Pancreas (tissue), 10 donors: ENCODE measurements at regions not wholly inside any gene's neighbourhood (a gene's known extent, or its start where the extent isn't known, plus 50 kb on each side); places are given as distances from the start of the nearest gene placed in this dataset.
A peak's percentile ranks its signal among the peaks of the same experiment; 100 is the strongest.

Experiments used
- ATAC-seq, 4 donors: fragments of 200-7000 bp; cut with Tn5 transposase; one replicate each; pipeline versions ENCODE4 v1.8.0 to v1.9.1; 2020; ENCODE audit warnings: mild to moderate bottlenecking in 4 of 4, moderate library complexity in 4 of 4
- DNase-seq, 6 donors: peaks; one replicate each; pipeline ENCODE4 v3.0.0-alpha.2; 2020
- FAIRE-seq: peaks from 2 replicates; lab custom pipeline; 2012; peaks lifted over from hg19 to GRCh38; lab: Jason Lieb, UNC
- H3K27ac ChIP-seq, 4 donors: fragments of 200-600 bp; sonication (generic); 1 replicate in 3 of 4; 2 replicates in 1 of 4; pipeline versions ENCODE4 v1.5.0 to v1.8.0; 2020
- H3K27me3 ChIP-seq, 4 donors: fragments of 200-600 bp; one replicate each; pipeline ENCODE4 v1.8.0; 2021
- H3K36me3 ChIP-seq, 3 donors: fragments of 200-600 bp; sonication (generic) in 1 of 3; one replicate each; pipeline versions ENCODE4 v1.5.0 to v1.8.0; 2020 to 2021
- H3K4me1 ChIP-seq, 3 donors: fragments of 200-600 bp; one replicate each; pipeline ENCODE4 v1.8.0; 2021
- H3K4me3 ChIP-seq, 4 donors: fragments of 200-600 bp; sonication (generic) in 2 of 4; one replicate each; pipeline versions ENCODE4 v1.5.0 to v1.8.0; 2020 to 2021
- H3K9me3 ChIP-seq, 4 donors: fragments of 200-600 bp; one replicate each; pipeline ENCODE4 v1.8.0; 2021
- CTCF ChIP-seq, 4 donors: fragments of 200-600 bp; sonication (generic) in 3 of 4; IDR thresholded peaks; one replicate each; pipeline versions ENCODE4 v1.5.0 to v1.8.0; 2021; ENCODE audit warnings: antibody characterized with exemption in 4 of 4
- WGBS, 2 donors: extraction: QIAGEN DNeasy Blood & Tissue Kit; methylation state at CpG; one replicate each; pipeline ENCODE4 v1.1.7; 2013; 5-methylcytosine and 5-hydroxymethylcytosine counted together
- intact Hi-C, 3 donors: fragments of 100-400 bp; cut with DNase I; formaldehyde crosslinking; loops; one replicate each; pipeline versions ENCODE4 v1.11.1 to v1.14.2; 2022
- donor health status: healthy with polysubstance abuse.
- donor health status: DM: no; HTN: no; CAD: no; lungs with moderate emphysema.
- donor health status: DM: no; HTN: no; CAD: no.
- donor health status: control.
- donor health status: control.
- donor health status: Bipolar disorder and iron deficiency.
- donor health status: DM: yes; HTN: yes; CAD: no.
- donor health status: DM: no; HTN: no; CAD: no.
- donor health status: DM: no; HTN: no; CAD: no.
- donor health status: DM: yes; HTN: yes; CAD: no.

DNA sequence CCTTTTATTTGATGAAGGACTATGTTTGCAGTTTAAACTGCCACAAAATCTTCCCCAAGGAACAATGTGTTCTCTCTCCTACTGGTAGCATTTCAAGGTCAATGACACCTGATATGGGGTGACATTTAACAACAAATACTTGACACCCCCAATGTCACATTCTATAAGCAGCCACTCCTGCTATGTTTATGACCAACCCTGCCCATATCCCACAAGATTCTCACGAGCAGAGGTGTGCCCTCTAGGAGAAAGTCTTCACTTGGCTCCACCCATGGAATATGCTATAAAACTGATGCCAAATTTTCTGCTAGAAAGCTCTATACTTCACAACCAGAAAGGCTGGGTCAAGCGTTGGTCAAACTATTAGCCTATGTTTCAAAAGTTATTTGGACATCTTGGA is 105.6 kb upstream of the ARID2 start:
- Histone ChIP-seq H3K4me3 (no peak overlapping the region), H3K36me3 (no peaks in the 10 kb centered on the region), H3K9me3 (no peaks in the 10 kb centered on the region), H3K4me1 (no peaks in the 10 kb centered on the region), H3K27ac (no peak overlapping the region), H3K27me3 (no peaks in the 10 kb centered on the region)
- WGBS, 2 donors, result 76 to 85% methylated on average over 2 of the region's 2 CpGs
- ATAC-seq (no peak), DNase-seq (no peak), FAIRE-seq (no peak)
- intact Hi-C loops, result no loop called here
- TF ChIP-seq CTCF (IDR thresholded peaks at IDR 0.05), result no peak

GRCh38 chr12:45626965-45627364 is 102.5 kb upstream of the ARID2 start:
- no peaks in the 10 kb centered on the region for H3K4me1 ChIP-seq
- no peak for TF ChIP-seq CTCF (IDR thresholded peaks at IDR 0.05)
- ATAC-seq (peak in 1 of 4 donors; percentile 32), DNase-seq (no peak), FAIRE-seq (no peak)
- no peaks in the 10 kb centered on the region for H3K27me3 ChIP-seq
- intact Hi-C loops, result no loop called here
- H3K27ac ChIP-seq, result no peak overlapping the region
- WGBS, 2 donors, result 15 to 17% methylated on average over 2 of the region's 2 CpGs
- no peaks in the 10 kb centered on the region for H3K36me3 ChIP-seq
- H3K9me3 ChIP-seq, result no peaks in the 10 kb centered on the region
- H3K4me3 ChIP-seq, result no peak overlapping the region

DNA sequence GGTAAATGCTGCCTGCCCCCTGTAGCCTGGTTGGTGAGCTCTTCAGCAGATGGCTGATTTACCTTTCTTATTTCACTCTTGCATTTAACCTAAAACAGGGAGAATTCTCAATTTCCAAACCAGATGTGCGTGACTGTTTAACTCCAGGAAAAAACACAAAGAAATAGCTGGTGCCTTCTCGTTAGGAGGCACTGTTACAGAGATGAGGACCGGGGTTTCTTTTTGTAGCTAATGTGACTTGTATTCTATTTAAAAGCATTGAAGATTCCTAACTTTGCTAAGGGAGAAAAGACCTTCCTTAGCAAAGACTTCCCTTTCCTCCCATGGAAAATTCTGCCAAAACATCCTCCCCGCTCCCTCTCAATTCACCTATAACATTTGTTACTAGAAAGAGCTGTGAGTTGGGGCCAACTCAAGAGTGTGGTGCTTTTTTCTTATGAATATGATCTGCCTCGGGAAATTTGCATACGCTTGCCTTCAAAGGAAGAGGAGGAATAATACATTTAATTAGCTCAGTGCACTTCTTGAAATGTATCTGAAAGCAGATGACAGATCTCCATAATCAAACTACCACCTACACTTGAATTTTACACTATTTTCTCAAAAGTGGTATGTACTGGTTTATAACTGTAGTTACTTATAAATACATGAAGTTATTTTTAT is 102.0 kb upstream of the ARID2 start:
- TF ChIP-seq CTCF (IDR thresholded peaks at IDR 0.05), result no peak
- intact Hi-C loops, result no loop called here
- Histone ChIP-seq H3K4me3 (no peak overlapping the region), H3K9me3 (no peaks in the 10 kb centered on the region), H3K27ac (no peak overlapping the region), H3K36me3 (no peaks in the 10 kb centered on the region), H3K27me3 (no peaks in the 10 kb centered on the region), H3K4me1 (no peaks in the 10 kb centered on the region)
- ATAC-seq (peak in 2 of 4 donors; percentile 24 to 36), DNase-seq (no peak), FAIRE-seq (no peak)
- 51 to 61% methylated on average over 6 of the region's 6 CpGs for WGBS, 2 donors

DNA sequence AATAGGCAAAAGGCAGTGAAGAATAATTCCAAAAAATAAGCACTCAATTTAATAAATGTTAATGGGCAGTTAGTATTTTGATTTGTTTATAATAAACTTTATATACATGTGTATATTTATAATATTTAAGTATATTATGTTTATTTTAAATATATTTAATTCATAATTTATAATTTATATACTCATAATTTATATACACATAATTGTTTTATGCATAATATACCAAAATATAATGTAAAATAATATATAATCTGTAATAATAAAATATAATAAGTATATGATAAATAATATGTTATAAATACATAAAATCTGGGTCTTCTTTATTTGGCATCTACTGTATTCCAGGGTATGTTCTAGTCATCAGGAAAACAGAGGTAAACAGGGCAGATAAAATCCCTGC is 100.2 kb upstream of the ARID2 start:
- H3K4me1 ChIP-seq, result no peaks in the 10 kb centered on the region
- H3K27me3 ChIP-seq, result no peaks in the 10 kb centered on the region
- TF ChIP-seq CTCF (IDR thresholded peaks at IDR 0.05), result no peak
- no peak overlapping the region for H3K27ac ChIP-seq
- ATAC-seq (no peak), DNase-seq (no peak), FAIRE-seq (peak; percentile 96)
- H3K36me3 ChIP-seq, result no peaks in the 10 kb centered on the region
- no peaks in the 10 kb centered on the region for H3K9me3 ChIP-seq
- intact Hi-C loops, result no loop called here
- H3K4me3 ChIP-seq, result no peak overlapping the region

DNA sequence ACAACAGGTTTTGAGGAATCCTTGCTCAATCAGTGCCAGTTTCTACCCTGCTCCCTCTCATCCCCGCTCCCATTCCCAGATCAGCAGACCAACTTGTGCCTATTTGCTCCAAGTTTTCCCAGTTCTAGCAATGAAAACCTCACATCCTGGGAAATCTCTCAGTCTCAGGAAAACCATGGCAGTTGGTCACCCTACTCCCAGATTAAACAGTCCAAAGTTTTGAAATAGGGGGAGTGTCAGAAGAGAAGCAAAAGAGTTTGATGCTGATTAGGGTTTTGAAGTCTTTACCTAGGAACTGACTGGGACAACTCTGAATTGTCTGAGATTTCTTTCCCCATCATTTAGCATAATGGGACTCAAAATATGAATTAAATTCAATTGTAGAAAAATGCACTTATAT is 95.8 kb upstream of the ARID2 start:
- Histone ChIP-seq H3K4me1 (no peaks in the 10 kb centered on the region), H3K9me3 (no peaks in the 10 kb centered on the region), H3K4me3 (no peak overlapping the region), H3K27me3 (no peaks in the 10 kb centered on the region), H3K36me3 (no peaks in the 10 kb centered on the region), H3K27ac (no peak overlapping the region)
- ATAC-seq (no peak), FAIRE-seq (no peak), DNase-seq (no peak)
- 94 to 100% methylated on average over 1 of the region's 1 CpG for WGBS, 2 donors
- no peak for TF ChIP-seq CTCF (IDR thresholded peaks at IDR 0.05)
- intact Hi-C loops, result no loop called here
